Endothelial cell of umbilical vein (primary cell): ENCODE measurements at regions not wholly inside any gene's neighbourhood (a gene's known extent, or its start where the extent isn't known, plus 50 kb on each side); places are given as distances from the start of the nearest gene placed in this dataset.

Experiments
- BruUV-seq: library from RNA; stranded (reverse); fragments of 400-500 nt; replicated peaks from 2 replicates; lab custom pipeline; 2021; lab: Mats Ljungman, UMichigan
- CTCF ChIA-PET: fragments of 300-600, 350-600 bp; sonication (Branson Sonifier 250); formaldehyde crosslinking; loops from one replicate; lab custom pipeline; 2021; ENCODE audit warnings: antibody characterized with exemption, inconsistent platforms; lab: Charles Lee
- POLR2A ChIA-PET: fragments of 300-600, 350-600 bp; sonication (Branson Sonifier 250); formaldehyde crosslinking; loops from one replicate; lab custom pipeline; 2021; ENCODE audit warnings: antibody characterized with exemption, inconsistent platforms; lab: Charles Lee
- DNase-seq: peaks from one replicate; pipeline ENCODE4 v3.0.0-alpha.2; 2011; ENCODE audit warnings: low read depth, low spot score
- FAIRE-seq: peaks from 2 replicates; lab custom pipeline; 2011; peaks lifted over from hg19 to GRCh38; lab: Jason Lieb, UNC
- H2AFZ ChIP-seq: 2 replicates; pipeline ENCODE4 v1.6.0; 2012; ENCODE audit warnings: low read depth, low read length, control low read depth, inconsistent platforms
- H3K27ac ChIP-seq: 2 replicates; pipeline ENCODE4 v1.5.1; 2011; ENCODE audit warnings: low read depth, mild to moderate bottlenecking, control low read depth, low read length, moderate library complexity; ENCODE audit not compliant: insufficient read depth
- H3K27me3 ChIP-seq, 2 experiments: 2 replicates each; pipeline versions ENCODE4 v1.6.0 to v1.6.1; 2011; ENCODE audit warnings: low read length in 2 of 2, mixed read lengths in 1 of 2; ENCODE audit not compliant: control insufficient read depth in 2 of 2, insufficient read depth in 2 of 2
- H3K36me3 ChIP-seq, 2 experiments: 2 replicates in 1 of 2; 3 replicates in 1 of 2; pipeline ENCODE4 v1.5.1; 2011; ENCODE audit warnings: low read length in 2 of 2, mild to moderate bottlenecking in 1 of 2, moderate library complexity in 1 of 2; ENCODE audit not compliant: control insufficient read depth in 2 of 2, insufficient read depth in 2 of 2; ENCODE audit errors: extremely low read depth in 1 of 2
- H3K4me1 ChIP-seq: 3 replicates; pipeline ENCODE4 v1.5.1; 2011; ENCODE audit warnings: mild to moderate bottlenecking, low read length; ENCODE audit not compliant: control insufficient read depth, insufficient read depth; ENCODE audit errors: extremely low read depth
- H3K4me2 ChIP-seq: 2 replicates; pipeline ENCODE4 v1.6.1; 2011; ENCODE audit warnings: low read length, control low read depth, mixed read lengths; ENCODE audit not compliant: insufficient read depth
- H3K4me3 ChIP-seq, 3 experiments: fragments of 200-600 bp in 1 of 3; sonication (generic), shearing (Covaris generic) in 1 of 3; replicated peaks in 1 of 3; 2 replicates each; pipeline ENCODE4 v1.5.1; 2011 to 2016; ENCODE audit warnings: control low read depth in 3 of 3, low read length in 3 of 3, mild to moderate bottlenecking in 2 of 3, inconsistent platforms in 1 of 3, low read depth in 1 of 3, moderate library complexity in 1 of 3; ENCODE audit not compliant: insufficient read depth in 1 of 3
- H3K79me2 ChIP-seq: 2 replicates; pipeline ENCODE4 v1.6.0; 2012; ENCODE audit warnings: low read length, inconsistent platforms; ENCODE audit not compliant: control insufficient read depth, insufficient read depth
- H3K9ac ChIP-seq: replicated peaks from 2 replicates; pipeline ENCODE3; 2011; ENCODE audit warnings: low read length, control low read depth; ENCODE audit not compliant: insufficient read depth; ENCODE audit errors: extremely low read depth
- H3K9me1 ChIP-seq: replicated peaks from 3 replicates; pipeline ENCODE4 v1.6.0; 2011; ENCODE audit warnings: mild to moderate bottlenecking, low read length; ENCODE audit not compliant: control insufficient read depth, insufficient read depth; ENCODE audit errors: extremely low read depth
- H3K9me3 ChIP-seq: replicated peaks from 2 replicates; pipeline ENCODE4 v1.5.1; 2012; ENCODE audit warnings: low read length, inconsistent platforms; ENCODE audit not compliant: control insufficient read depth, insufficient read depth
- H4K20me1 ChIP-seq: replicated peaks from 2 replicates; pipeline ENCODE3; 2011; ENCODE audit warnings: mild to moderate bottlenecking, low read length; ENCODE audit not compliant: control insufficient read depth, insufficient read depth; ENCODE audit errors: extremely low read depth
- EZH2 ChIP-seq: IDR thresholded peaks from 2 replicates; pipeline ENCODE4 v1.6.1; 2012; ENCODE audit warnings: borderline replicate concordance, low read depth, mild to moderate bottlenecking, moderate library complexity, low read length, inconsistent platforms; ENCODE audit not compliant: severe bottlenecking
- FOS ChIP-seq: IDR thresholded peaks from 2 replicates; pipeline ENCODE4 v1.6.1; 2011; ENCODE audit warnings: mild to moderate bottlenecking, low read length, moderate library complexity, borderline replicate concordance; ENCODE audit not compliant: insufficient read depth
- GATA2 ChIP-seq: IDR thresholded peaks from 2 replicates; pipeline ENCODE4 v1.7.0; 2011; ENCODE audit warnings: low read depth, mild to moderate bottlenecking, moderate library complexity, mixed read lengths, low read length; ENCODE audit not compliant: insufficient read length, insufficient read depth
- JUN ChIP-seq: IDR thresholded peaks from 2 replicates; pipeline ENCODE4 v1.6.1; 2011; ENCODE audit warnings: borderline replicate concordance, low read depth; ENCODE audit not compliant: insufficient read length, insufficient read depth
- MAX ChIP-seq: IDR thresholded peaks from 2 replicates; pipeline ENCODE4 v1.6.1; 2011; ENCODE audit not compliant: insufficient read depth, insufficient read length
- MYC ChIP-seq: IDR thresholded peaks from one replicate; pipeline ENCODE4 v1.6.1; 2011; ENCODE audit warnings: mild to moderate bottlenecking, low read depth, low read length
- POLR2A ChIP-seq: IDR thresholded peaks from 2 replicates; pipeline ENCODE4 v1.6.1; 2012; ENCODE audit warnings: low read depth, mild to moderate bottlenecking, control low read depth, low read length
- POLR2AphosphoS5 ChIP-seq: IDR thresholded peaks from 2 replicates; pipeline ENCODE4 v1.6.1; 2012; ENCODE audit warnings: low read depth, mild to moderate bottlenecking, control low read depth, low read length, moderate library complexity; ENCODE audit not compliant: insufficient read depth
- dilution Hi-C: fragments of 300-500 bp; cut with MboI; formaldehyde crosslinking; loops from one replicate; pipeline ENCODE4 v1.15.0; 2019; ENCODE audit warnings: low sequenced_read_pairs; ENCODE audit not compliant: extremely low pct_ligation_motif_present
- intact Hi-C: fragments of 100-400 bp; cut with micrococcal nuclease; formaldehyde crosslinking; loops from one replicate; pipeline ENCODE4 v1.10.0; 2022
- TF ChIP-seq, protein P1 (sequence below), 2 donors: IDR thresholded peaks; 1 replicate in 1 of 2; 2 replicates in 1 of 2; pipeline ENCODE4 v1.5.1; 2011; ENCODE audit warnings: low read length in 2 of 2, mild to moderate bottlenecking in 2 of 2, moderate library complexity in 2 of 2, control low read depth in 1 of 2, inconsistent platforms in 1 of 2, low read depth in 1 of 2; ENCODE audit not compliant: insufficient read depth in 1 of 2; ENCODE audit errors: extremely low read depth in 1 of 2

GRCh38 chr13:58547419-58547818, 915.9 kb downstream of the PCDH17 start:
- no peaks in the 10 kb centered on the region for H4K20me1 ChIP-seq
- no peaks in the 10 kb centered on the region for H3K9me3 ChIP-seq
- H2AFZ ChIP-seq, result no peak overlapping the region
- dilution Hi-C loops (no loop called here), intact Hi-C loops (no loop called here)
- no peaks in the 10 kb centered on the region for H3K4me1 ChIP-seq
- H3K4me2 ChIP-seq, result no peak overlapping the region
- TF ChIP-seq MYC (no peak), JUN (no peak), GATA2 (no peak), FOS (no peak), EZH2 (no peak), MAX (no peak), POLR2A (no peak), POLR2AphosphoS5 (no peak)
- TF ChIP-seq, protein P1, sequence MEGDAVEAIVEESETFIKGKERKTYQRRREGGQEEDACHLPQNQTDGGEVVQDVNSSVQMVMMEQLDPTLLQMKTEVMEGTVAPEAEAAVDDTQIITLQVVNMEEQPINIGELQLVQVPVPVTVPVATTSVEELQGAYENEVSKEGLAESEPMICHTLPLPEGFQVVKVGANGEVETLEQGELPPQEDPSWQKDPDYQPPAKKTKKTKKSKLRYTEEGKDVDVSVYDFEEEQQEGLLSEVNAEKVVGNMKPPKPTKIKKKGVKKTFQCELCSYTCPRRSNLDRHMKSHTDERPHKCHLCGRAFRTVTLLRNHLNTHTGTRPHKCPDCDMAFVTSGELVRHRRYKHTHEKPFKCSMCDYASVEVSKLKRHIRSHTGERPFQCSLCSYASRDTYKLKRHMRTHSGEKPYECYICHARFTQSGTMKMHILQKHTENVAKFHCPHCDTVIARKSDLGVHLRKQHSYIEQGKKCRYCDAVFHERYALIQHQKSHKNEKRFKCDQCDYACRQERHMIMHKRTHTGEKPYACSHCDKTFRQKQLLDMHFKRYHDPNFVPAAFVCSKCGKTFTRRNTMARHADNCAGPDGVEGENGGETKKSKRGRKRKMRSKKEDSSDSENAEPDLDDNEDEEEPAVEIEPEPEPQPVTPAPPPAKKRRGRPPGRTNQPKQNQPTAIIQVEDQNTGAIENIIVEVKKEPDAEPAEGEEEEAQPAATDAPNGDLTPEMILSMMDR (IDR thresholded peaks at IDR 0.05; ENCODE audit: extremely low read depth in 1 of 2, insufficient read depth in 1 of 2, low read depth in 1 of 2, low read length in 2 of 2), result no peak
- FAIRE-seq, result no peak
- no peaks in the 10 kb centered on the region for H3K36me3 ChIP-seq
- H3K9me1 ChIP-seq, result no peaks in the 10 kb centered on the region
- no peaks in the 10 kb centered on the region for H3K27me3 ChIP-seq
- BruUV-seq, result no TSS peak
- no peak overlapping the region for H3K4me3 ChIP-seq
- no peaks in the 10 kb centered on the region for H3K79me2 ChIP-seq
- CTCF ChIA-PET, result no interaction called here
- POLR2A ChIA-PET, result no interaction called here
- no peak for DNase-seq
- no peak overlapping the region for H3K27ac ChIP-seq
- no peak overlapping the region for H3K9ac ChIP-seq
